DMS114 treated with DMSO at 0.1 percent for 48 hours (cell line): ENCODE measurements at regions not wholly inside any gene's neighbourhood (a gene's known extent, or its start where the extent isn't known, plus 50 kb on each side); places are given as distances from the start of the nearest gene placed in this dataset.

Experiments
- DNase-seq: peaks from one replicate; lab custom pipeline; 2025; ENCODE audit not compliant: unreplicated experiment; lab: John Stamatoyannopoulos, UW

GRCh38 chr9:16193066-16193465, 640.2 kb downstream of the CCDC171 start:
- no peak for DNase-seq

- DNase-seq = no peak
Observed at GRCh38 chr9:16196206-16196605, 643.4 kb downstream of the CCDC171 start.

- DNase-seq = no peak
Observed at GRCh38 chr9:16197578-16198370, 644.9 kb downstream of the CCDC171 start.

GRCh38 chr9:16198996-16199395, 646.2 kb downstream of the CCDC171 start:
- DNase-seq = no peak

GRCh38 chr9:16202221-16202620, 649.4 kb downstream of the CCDC171 start:
- no peak for DNase-seq

- no peak for DNase-seq
Observed at GRCh38 chr9:16202914-16203728, 650.3 kb downstream of the CCDC171 start.

- DNase-seq = no peak
Observed at GRCh38 chr9:16203729-16204573, 651.1 kb downstream of the CCDC171 start.

GRCh38 chr9:16205455-16205854, 652.6 kb downstream of the CCDC171 start:
- no peak for DNase-seq

- no peak for DNase-seq
Observed at GRCh38 chr9:16206518-16206917, 653.7 kb downstream of the CCDC171 start.

GRCh38 chr9:16207161-16207560, 654.3 kb downstream of the CCDC171 start:
- no peak for DNase-seq

- no peak for DNase-seq
Observed at GRCh38 chr9:16210440-16210839, 657.6 kb downstream of the CCDC171 start.

GRCh38 chr9:16211946-16212345, 658.5 kb downstream of the BNC2 start:
- no peak for DNase-seq

- no peak for DNase-seq
Observed at GRCh38 chr9:16213781-16214515, 656.5 kb downstream of the BNC2 start.

GRCh38 chr9:16214677-16215352, 655.7 kb downstream of the BNC2 start:
- no peak for DNase-seq

GRCh38 chr9:16215353-16215680, 655.2 kb downstream of the BNC2 start:
- no peak for DNase-seq

GRCh38 chr9:16217943-16218701, 652.3 kb downstream of the BNC2 start:
- DNase-seq = no peak

- DNase-seq = no peak
Observed at GRCh38 chr9:16221366-16221765, 649.1 kb downstream of the BNC2 start.

- no peak for DNase-seq
Observed at GRCh38 chr9:16221822-16222547, 648.5 kb downstream of the BNC2 start.
